Colonic mucosa (tissue), 4 donors: ENCODE measurements at regions not wholly inside any gene's neighbourhood (a gene's known extent, or its start where the extent isn't known, plus 50 kb on each side); places are given as distances from the start of the nearest gene placed in this dataset.

Source experiments
- DNase-seq: peaks from one replicate; pipeline ENCODE4 v3.0.0-alpha.2; 2020
- H3K27ac ChIP-seq: fragments of 200-600 bp; one replicate; pipeline ENCODE4 v1.8.0; 2021
- H3K27me3 ChIP-seq: fragments of 200-600 bp; one replicate; pipeline ENCODE4 v1.8.0; 2021
- H3K36me3 ChIP-seq: fragments of 200-600 bp; one replicate; pipeline ENCODE4 v1.8.0; 2021
- H3K4me1 ChIP-seq: fragments of 200-600 bp; one replicate; pipeline ENCODE4 v1.8.0; 2021; ENCODE audit warnings: mild to moderate bottlenecking
- H3K4me3 ChIP-seq: fragments of 200-600 bp; one replicate; pipeline ENCODE4 v1.8.0; 2021
- H3K9ac ChIP-seq, 2 donors: one replicate each; pipeline ENCODE4 v1.7.0; 2013; ENCODE audit warnings: control low read depth in 2 of 2, low read depth in 2 of 2, low read length in 2 of 2
- H3K9me3 ChIP-seq: fragments of 200-600 bp; one replicate; pipeline ENCODE4 v1.8.0; 2021
- intact Hi-C: fragments of 100-400 bp; cut with DNase I; formaldehyde crosslinking; loops from one replicate; pipeline ENCODE4 v1.14.1; 2022
- TF ChIP-seq, protein P1 (sequence below): fragments of 200-600 bp; IDR thresholded peaks from one replicate; pipeline ENCODE4 v1.8.0; 2022; ENCODE audit warnings: antibody characterized with exemption, mild to moderate bottlenecking
- donor health status: healthy.
- donor health status: DM: no; HTN: no; CAD: no.
- donor health status: DM: no; HTN: no; CAD: no.

DNA sequence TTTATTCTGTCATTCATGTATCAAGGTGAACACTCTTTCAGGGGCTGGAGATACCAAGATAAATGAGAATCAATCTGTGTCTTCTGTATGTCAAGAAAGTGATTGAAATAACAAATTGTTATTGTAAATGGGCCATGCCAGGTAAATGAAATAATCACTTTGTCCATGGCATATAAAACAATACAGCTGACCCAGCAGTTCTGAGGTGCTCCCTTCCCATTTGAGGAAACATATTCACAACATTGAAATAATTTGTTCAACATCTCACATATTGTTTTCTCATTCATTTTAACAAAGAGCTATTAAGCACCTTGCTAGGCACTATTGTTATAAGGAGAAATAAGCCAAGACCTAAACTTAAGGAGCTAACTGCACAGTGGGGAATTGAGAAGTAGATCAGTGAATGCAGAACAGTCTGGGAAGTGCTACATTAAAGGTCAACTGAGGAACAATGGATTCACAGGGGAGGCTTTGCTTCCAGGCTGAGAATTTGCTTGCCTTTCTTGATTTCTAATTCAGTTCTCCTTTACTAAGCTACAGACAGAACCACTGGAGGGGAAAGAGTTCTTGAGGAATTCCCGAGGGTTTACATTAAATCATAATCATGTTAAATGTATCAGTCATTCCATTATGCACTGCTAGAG, 806.3 kb upstream of the ARPP21 start:
- TF ChIP-seq, protein P1, sequence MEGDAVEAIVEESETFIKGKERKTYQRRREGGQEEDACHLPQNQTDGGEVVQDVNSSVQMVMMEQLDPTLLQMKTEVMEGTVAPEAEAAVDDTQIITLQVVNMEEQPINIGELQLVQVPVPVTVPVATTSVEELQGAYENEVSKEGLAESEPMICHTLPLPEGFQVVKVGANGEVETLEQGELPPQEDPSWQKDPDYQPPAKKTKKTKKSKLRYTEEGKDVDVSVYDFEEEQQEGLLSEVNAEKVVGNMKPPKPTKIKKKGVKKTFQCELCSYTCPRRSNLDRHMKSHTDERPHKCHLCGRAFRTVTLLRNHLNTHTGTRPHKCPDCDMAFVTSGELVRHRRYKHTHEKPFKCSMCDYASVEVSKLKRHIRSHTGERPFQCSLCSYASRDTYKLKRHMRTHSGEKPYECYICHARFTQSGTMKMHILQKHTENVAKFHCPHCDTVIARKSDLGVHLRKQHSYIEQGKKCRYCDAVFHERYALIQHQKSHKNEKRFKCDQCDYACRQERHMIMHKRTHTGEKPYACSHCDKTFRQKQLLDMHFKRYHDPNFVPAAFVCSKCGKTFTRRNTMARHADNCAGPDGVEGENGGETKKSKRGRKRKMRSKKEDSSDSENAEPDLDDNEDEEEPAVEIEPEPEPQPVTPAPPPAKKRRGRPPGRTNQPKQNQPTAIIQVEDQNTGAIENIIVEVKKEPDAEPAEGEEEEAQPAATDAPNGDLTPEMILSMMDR = no peak
- intact Hi-C loops = no loop called here
- H3K27me3 ChIP-seq = no peaks in the 10 kb centered on the region

DNA sequence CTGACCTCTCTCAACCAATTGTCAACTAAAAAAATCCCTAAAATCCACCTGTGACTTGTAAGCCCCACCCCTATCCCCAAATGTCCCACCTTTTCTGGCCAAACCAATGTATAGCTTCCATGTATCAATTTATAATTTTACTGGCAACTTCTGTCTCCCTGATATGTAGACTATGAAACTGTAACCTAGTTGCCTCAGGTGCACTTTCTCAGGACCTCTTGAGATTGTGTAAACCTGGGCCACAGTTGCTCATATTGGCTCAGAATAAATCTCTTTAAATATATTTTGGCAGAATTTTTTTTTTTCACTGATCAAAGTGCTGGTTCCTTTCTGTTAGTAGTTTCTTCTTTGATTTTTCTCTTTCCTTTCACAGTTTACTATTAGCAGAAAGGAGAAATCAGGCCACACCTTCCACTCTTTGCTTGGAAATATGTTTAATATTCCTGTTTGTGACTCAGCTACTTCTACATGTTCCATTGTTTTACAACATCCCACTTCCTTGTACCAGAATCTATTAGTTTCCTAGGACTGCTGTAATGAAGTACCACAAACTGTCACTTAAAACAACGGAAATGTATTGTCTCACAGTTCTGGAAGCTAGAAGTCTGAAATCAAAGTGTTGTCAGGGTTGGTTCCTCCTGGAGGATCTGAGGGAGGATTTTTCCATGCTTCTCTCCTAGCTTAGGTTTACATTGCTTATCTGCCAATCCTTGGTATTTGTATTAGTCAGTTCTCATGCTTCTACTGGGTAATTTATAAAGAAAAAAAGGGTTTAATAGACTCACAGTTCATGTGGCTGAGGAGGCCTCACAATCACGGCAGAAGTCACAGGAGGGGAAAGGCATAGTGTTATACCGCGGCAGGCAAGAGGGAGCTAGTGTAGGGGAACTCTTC, 801.2 kb upstream of the ARPP21 start:
- TF ChIP-seq, protein P1 = no peak
- no peaks in the 10 kb centered on the region for H3K4me1 ChIP-seq
- intact Hi-C loops = no loop called here
- no peak overlapping the region for H3K9ac ChIP-seq
- H3K27me3 ChIP-seq = no peaks in the 10 kb centered on the region
- no peak for DNase-seq
- H3K36me3 ChIP-seq = no peaks in the 10 kb centered on the region
- H3K4me3 ChIP-seq = no peak overlapping the region
- no peak overlapping the region for H3K27ac ChIP-seq
- no peaks in the 10 kb centered on the region for H3K9me3 ChIP-seq

More for the DNA sequence above, 806.3 kb upstream of the ARPP21 start:
- Histone ChIP-seq H3K4me3 (no peak overlapping the region), H3K27ac (no peak overlapping the region), H3K4me1 (no peaks in the 10 kb centered on the region), H3K36me3 (no peaks in the 10 kb centered on the region), H3K9ac (no peak overlapping the region), H3K9me3 (no peaks in the 10 kb centered on the region)
- DNase-seq = no peak

DNA sequence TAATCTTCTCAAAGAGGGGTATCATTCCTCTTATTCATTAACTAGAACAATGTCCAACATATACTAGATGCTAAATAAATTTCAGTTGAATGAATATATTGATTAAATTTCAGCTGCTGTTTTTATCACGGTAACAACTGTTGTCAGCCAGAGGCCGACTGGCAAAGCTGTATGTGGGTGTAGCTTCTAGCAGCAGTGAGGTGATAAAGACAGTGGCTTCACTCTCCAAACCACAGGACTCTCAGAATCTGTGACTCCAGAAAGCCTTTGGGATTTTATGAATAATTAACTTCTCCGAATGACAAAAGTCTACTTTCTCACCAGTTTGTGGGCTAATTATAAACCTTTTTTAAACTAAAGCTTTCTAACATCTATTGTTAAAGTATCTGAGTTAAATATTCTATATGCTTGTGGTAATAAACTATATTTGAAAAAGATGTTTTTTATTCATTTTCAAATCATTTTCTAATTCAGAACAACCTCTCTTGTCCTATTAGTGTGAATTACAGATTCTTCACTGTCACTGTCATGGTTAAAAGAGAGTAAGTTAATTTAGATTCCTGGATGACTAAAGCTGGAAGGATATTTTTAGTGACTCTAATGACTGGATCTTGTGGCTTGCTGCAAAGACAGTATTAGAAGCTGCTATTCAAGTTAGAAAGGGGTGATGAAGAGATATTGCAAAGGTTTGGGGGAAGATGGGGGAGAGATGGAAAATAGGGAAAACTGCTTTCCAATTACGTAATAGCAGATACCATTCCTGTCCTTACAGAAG, 796.4 kb upstream of the ARPP21 start:
- Histone ChIP-seq H3K9me3 (no peaks in the 10 kb centered on the region), H3K36me3 (no peaks in the 10 kb centered on the region), H3K27ac (no peak overlapping the region), H3K4me3 (no peak overlapping the region), H3K9ac (no peak overlapping the region), H3K27me3 (no peaks in the 10 kb centered on the region), H3K4me1 (no peaks in the 10 kb centered on the region)
- TF ChIP-seq, protein P1 = no peak
- intact Hi-C loops = no loop called here
- DNase-seq = no peak

DNA sequence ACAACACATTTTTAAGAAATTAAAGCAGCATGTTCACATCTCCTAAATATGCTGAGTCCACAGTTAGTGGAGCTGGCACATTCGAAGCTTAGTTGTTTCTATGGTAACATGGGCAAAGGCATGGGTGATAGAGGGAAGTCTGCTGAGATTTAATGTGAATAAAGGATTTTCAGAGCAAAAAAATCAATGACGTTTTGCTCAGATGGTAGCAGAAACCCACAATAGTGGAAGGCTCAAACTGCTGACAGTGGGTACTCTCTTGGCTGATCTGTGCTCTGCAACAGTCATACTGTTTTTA, 795.1 kb upstream of the ARPP21 start:
- Histone ChIP-seq H3K9ac (no peak overlapping the region), H3K27ac (no peak overlapping the region), H3K4me1 (no peaks in the 10 kb centered on the region), H3K27me3 (no peaks in the 10 kb centered on the region), H3K9me3 (no peaks in the 10 kb centered on the region), H3K36me3 (no peaks in the 10 kb centered on the region), H3K4me3 (no peak overlapping the region)
- TF ChIP-seq, protein P1 = no peak
- intact Hi-C loops = no loop called here
- no peak for DNase-seq

DNA sequence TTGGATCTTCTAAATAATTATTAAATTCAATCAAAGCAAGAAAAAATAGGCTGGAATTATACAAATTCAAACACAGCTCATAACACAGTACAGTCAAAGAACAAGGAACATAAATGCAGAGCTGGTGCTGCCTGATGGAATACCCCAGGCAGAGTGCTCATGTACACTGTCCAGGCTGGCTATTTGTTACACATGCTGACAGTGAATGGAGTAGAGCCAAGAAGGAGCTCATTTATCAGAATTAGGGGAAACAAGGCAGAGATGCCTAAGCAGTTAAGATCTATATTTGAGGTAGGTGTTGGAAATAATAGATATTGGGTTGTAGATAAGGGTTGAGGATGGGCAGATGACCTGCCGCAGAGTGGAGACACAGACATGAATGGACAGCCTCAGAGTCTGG, 788.2 kb upstream of the ARPP21 start:
- H3K4me1 ChIP-seq = no peaks in the 10 kb centered on the region
- H3K36me3 ChIP-seq = no peaks in the 10 kb centered on the region
- H3K27me3 ChIP-seq = no peaks in the 10 kb centered on the region
- H3K9ac ChIP-seq = no peak overlapping the region
- H3K9me3 ChIP-seq = no peaks in the 10 kb centered on the region
- intact Hi-C loops = no loop called here
- H3K4me3 ChIP-seq = no peak overlapping the region
- DNase-seq = no peak
- no peak overlapping the region for H3K27ac ChIP-seq
- TF ChIP-seq, protein P1 = no peak
